ENCODE measurements at regions not wholly inside any gene's neighbourhood (a gene's known extent, or its start where the extent isn't known, plus 50 kb on each side); places are given as distances from the start of the nearest gene placed in this dataset.

DNA sequence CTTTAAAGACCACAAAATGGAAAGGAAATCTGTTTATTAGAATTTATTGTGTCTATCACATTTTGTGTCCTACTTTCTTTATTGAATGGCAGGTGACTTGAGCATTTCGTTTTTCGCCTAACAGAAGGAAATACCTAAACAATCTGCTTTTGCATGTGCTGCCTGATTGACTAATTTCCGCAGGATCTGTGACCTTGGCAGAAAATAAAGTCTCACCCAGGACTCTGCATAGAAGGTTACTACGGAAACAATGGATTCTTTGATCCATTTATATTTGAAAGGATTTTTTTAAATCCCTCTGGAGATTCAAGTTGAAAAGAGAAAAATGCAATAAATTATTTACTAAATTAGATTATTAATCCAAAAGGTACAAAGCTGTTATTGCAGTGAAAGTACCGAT is 61.0 kb upstream of the CAST start:
- no peak for TF ChIP-seq CTCF (IDR thresholded peaks at IDR 0.05)
- no peak for TF ChIP-seq EP300 (IDR thresholded peaks at IDR 0.05)
- no peak for TF ChIP-seq POLR2A (IDR thresholded peaks at IDR 0.05)
- Histone ChIP-seq H3K27me3 (no peaks in the 10 kb centered on the region), H3K36me3 (no peaks in the 10 kb centered on the region), H3K4me1 (ENCODE audit: insufficient read depth) (no peaks in the 10 kb centered on the region), H3K4me3 (no peak overlapping the region), H3K9me3 (no peaks in the 10 kb centered on the region), H3K27ac (no peak overlapping the region)
- intact Hi-C loops (cut with DNase I), result loop anchor here in 1 of 4 donors (5.0 kb wide), 1 partner anchor 254 kb away; no protein-coding TSS in a partner anchor
- no peak for DNase-seq
- WGBS, 3 donors, result 46 to 57% (median 56%) methylated on average over 5 of the region's 5 CpGs

DNA sequence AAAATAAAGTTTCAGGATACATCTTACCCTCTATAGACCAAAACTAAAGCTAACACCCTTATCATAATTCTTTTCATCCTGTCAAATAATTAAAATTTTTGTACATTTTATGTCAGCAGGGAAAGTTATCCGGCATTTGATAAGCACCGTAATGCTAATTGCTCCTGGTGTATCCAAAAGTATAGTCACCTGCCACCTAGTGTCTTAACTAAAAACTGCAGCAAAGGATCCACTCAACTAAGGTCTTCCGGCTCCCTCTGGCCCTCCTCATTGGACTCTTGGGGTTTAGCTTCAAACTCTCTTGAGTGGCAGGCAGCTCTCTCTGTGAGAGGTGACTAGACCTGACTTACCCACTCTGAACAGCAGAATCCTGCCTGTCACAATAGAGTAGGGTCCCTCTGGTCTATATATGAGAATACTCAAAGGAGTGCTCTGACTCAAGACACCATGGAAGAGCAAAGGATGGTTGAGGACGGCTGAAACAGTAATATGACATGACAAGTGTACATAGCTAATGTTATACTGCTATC is 60.4 kb upstream of the CAST start:
- Histone ChIP-seq H3K9me3 (no peaks in the 10 kb centered on the region), H3K4me3 (no peak overlapping the region), H3K27me3 (no peaks in the 10 kb centered on the region), H3K4me1 (ENCODE audit: insufficient read depth) (no peaks in the 10 kb centered on the region), H3K27ac (no peak overlapping the region), H3K36me3 (no peaks in the 10 kb centered on the region)
- peak in 1 of 5 donors; percentile 47 for DNase-seq
- whole genome bisulfite sequencing, 3 donors, result 17 to 20% (median 18%) methylated on average over 4 of the region's 4 CpGs
- intact Hi-C loops (cut with DNase I), result loop anchor here in 1 of 4 donors (5.0 kb wide), 1 partner anchor 254 kb away; no protein-coding TSS in a partner anchor
- peak; percentile 36 to 66 (median 52) for TF ChIP-seq CTCF (IDR thresholded peaks at IDR 0.05)
- TF ChIP-seq EP300 (IDR thresholded peaks at IDR 0.05), result no peak
- no peak for TF ChIP-seq POLR2A (IDR thresholded peaks at IDR 0.05)

DNA sequence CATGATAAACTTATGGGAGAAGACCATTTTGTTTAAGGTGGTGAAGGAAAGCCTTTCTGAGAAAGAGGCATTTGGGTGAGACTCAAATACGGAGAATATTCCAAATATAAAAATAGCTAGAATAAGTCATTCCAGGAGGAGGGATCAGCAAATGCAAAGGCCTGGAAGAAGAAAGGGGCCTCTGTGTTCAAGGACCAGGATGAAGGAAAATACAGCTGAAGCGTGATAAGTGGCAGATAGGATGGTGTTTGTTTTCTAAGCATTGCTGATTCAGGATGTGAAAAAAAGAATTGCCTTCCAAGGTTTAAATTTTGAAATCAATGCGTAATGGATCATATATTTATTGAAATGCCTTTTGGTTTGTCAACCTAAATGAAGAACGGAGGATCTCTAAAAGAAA is 59.4 kb upstream of the CAST start:
- H3K27me3 ChIP-seq, result no peaks in the 10 kb centered on the region
- DNase-seq, result no peak
- no peak overlapping the region for H3K4me3 ChIP-seq
- no peaks in the 10 kb centered on the region for H3K36me3 ChIP-seq
- no peaks in the 10 kb centered on the region for H3K4me1 ChIP-seq (ENCODE audit: insufficient read depth)
- no peaks in the 10 kb centered on the region for H3K9me3 ChIP-seq
- H3K27ac ChIP-seq, result no peak overlapping the region
- intact Hi-C loops (cut with DNase I), result loop anchor here in 1 of 4 donors (5.0 kb wide), 1 partner anchor 255 kb away; no protein-coding TSS in a partner anchor
- 43 to 70% (median 52%) methylated on average over 4 of the region's 4 CpGs for WGBS, 3 donors
- TF ChIP-seq POLR2A (IDR thresholded peaks at IDR 0.05), result no peak
- TF ChIP-seq EP300 (IDR thresholded peaks at IDR 0.05), result no peak
- no peak for TF ChIP-seq CTCF (IDR thresholded peaks at IDR 0.05)

- H3K4me3 ChIP-seq, result no peak overlapping the region
- DNase-seq, result no peak
- H3K27ac ChIP-seq, result no peak overlapping the region
- 35 to 42% (median 36%) methylated on average over 1 of the region's 1 CpG for WGBS, 3 donors
- H3K27me3 ChIP-seq, result no peaks in the 10 kb centered on the region
- no peaks in the 10 kb centered on the region for H3K4me1 ChIP-seq (ENCODE audit: insufficient read depth)
- H3K36me3 ChIP-seq, result no peaks in the 10 kb centered on the region
- H3K9me3 ChIP-seq, result no peaks in the 10 kb centered on the region
- intact Hi-C loops (cut with DNase I), result no loop called here
- no peak for TF ChIP-seq EP300 (IDR thresholded peaks at IDR 0.05)
- no peak for TF ChIP-seq POLR2A (IDR thresholded peaks at IDR 0.05)
- TF ChIP-seq CTCF (IDR thresholded peaks at IDR 0.05), result no peak
Observed at GRCh38 chr5:96605144-96605837, 56.9 kb upstream of the CAST start.

All from ovary (tissue), 7 donors.